Caco-2 (cell line): ENCODE measurements at regions not wholly inside any gene's neighbourhood (a gene's known extent, or its start where the extent isn't known, plus 50 kb on each side); places are given as distances from the start of the nearest gene placed in this dataset.

ENCODE experiments used
- BruUV-seq: library from RNA; stranded (reverse); fragments of 400-500 nt; replicated peaks from 2 replicates; lab custom pipeline; 2021; lab: Mats Ljungman, UMichigan
- CTCF ChIA-PET: fragments of 300-600 bp; sonication (Branson Sonifier 250); formaldehyde crosslinking; loops from one replicate; lab custom pipeline; 2022; ENCODE audit warnings: antibody characterized with exemption; lab: Charles Lee
- POLR2A ChIA-PET: fragments of 300-600 bp; sonication (Branson Sonifier 250); formaldehyde crosslinking; loops from one replicate; lab custom pipeline; 2022; ENCODE audit warnings: antibody characterized with exemption; lab: Charles Lee
- DNase-seq, 2 experiments: peaks; one replicate each; pipeline versions ENCODE4 v3.0.0 to v3.0.0-alpha.2; 2020 to 2022
- H3K27me3 ChIP-seq: replicated peaks from 2 replicates; pipeline ENCODE4 v1.6.0; 2011; ENCODE audit warnings: low read length; ENCODE audit not compliant: control insufficient read depth, insufficient read depth
- H3K36me3 ChIP-seq: 2 replicates; pipeline ENCODE4 v1.5.1; 2011; ENCODE audit warnings: low read length; ENCODE audit not compliant: control insufficient read depth, insufficient read depth
- H3K4me1 ChIP-seq: fragments of 250-450 bp; sonication (Bioruptor Pico); 2 replicates; pipeline ENCODE4 v1.5.1; 2020; ENCODE audit warnings: mild to moderate bottlenecking
- H3K4me3 ChIP-seq: 2 replicates; pipeline ENCODE4 v1.5.1; 2011; ENCODE audit warnings: low read depth, mild to moderate bottlenecking, control low read depth, low read length
- H3K9me3 ChIP-seq: fragments of 250-450 bp; sonication (Bioruptor Pico); 2 replicates; pipeline ENCODE4 v1.5.1; 2020; ENCODE audit warnings: mild to moderate bottlenecking, moderate library complexity
- H3K27ac Mint-ChIP-seq: one replicate; pipeline ENCODE4 v1.8.0; 2022; ENCODE audit warnings: mixed read lengths; ENCODE audit not compliant: unreplicated experiment
- H3K27me3 Mint-ChIP-seq: one replicate; pipeline ENCODE4 v1.8.0; 2022; ENCODE audit warnings: mixed read lengths; ENCODE audit not compliant: insufficient read depth, unreplicated experiment
- H3K36me3 Mint-ChIP-seq: one replicate; pipeline ENCODE4 v1.8.0; 2022; ENCODE audit warnings: mild to moderate bottlenecking, mixed read lengths; ENCODE audit not compliant: insufficient read depth, unreplicated experiment
- H3K4me1 Mint-ChIP-seq: one replicate; pipeline ENCODE4 v1.8.0; 2022; ENCODE audit warnings: low read depth, mixed read lengths; ENCODE audit not compliant: unreplicated experiment
- H3K4me3 Mint-ChIP-seq: one replicate; pipeline ENCODE4 v1.8.0; 2022; ENCODE audit warnings: mild to moderate bottlenecking, moderate library complexity, mixed read lengths; ENCODE audit not compliant: unreplicated experiment
- H3K9me3 Mint-ChIP-seq: one replicate; pipeline ENCODE4 v1.8.0; 2022; ENCODE audit warnings: mixed read lengths; ENCODE audit not compliant: unreplicated experiment
- intact Hi-C: fragments of 100-400 bp; cut with micrococcal nuclease; formaldehyde crosslinking; loops from one replicate; pipeline ENCODE4 v1.10.0; 2022; ENCODE audit not compliant: unreplicated experiment
- TF ChIP-seq, protein P1 (sequence below), 2 experiments: fragments of 200-600 bp in 1 of 2; IDR thresholded peaks; 1 replicate in 1 of 2; 2 replicates in 1 of 2; pipeline versions ENCODE4 v1.5.1 to v1.8.0; 2011 to 2022; ENCODE audit warnings: antibody characterized with exemption in 1 of 2, control low read depth in 1 of 2, inconsistent platforms in 1 of 2, low read depth in 1 of 2, low read length in 1 of 2, mild to moderate bottlenecking in 1 of 2, moderate library complexity in 1 of 2; ENCODE audit not compliant: insufficient read depth in 1 of 2, severe bottlenecking in 1 of 2, unreplicated experiment in 1 of 2

- no peak overlapping the region for H3K27ac Mint-ChIP-seq
- POLR2A ChIA-PET: no interaction called here
- Histone ChIP-seq H3K4me1 (0 out of 2 replicates have a peak, but pooled peaks cover 5% of the 10 kb centered on the region), H3K36me3 (no peaks in the 10 kb centered on the region), H3K27me3 (no peaks in the 10 kb centered on the region), H3K4me3 (no peak overlapping the region), H3K9me3 (no peaks in the 10 kb centered on the region; the same call in 1 of the 2 replicates)
- H3K9me3 Mint-ChIP-seq: no peaks in the 10 kb centered on the region
- DNase-seq: no peak
- H3K4me1 Mint-ChIP-seq: no peaks in the 10 kb centered on the region
- no peaks in the 10 kb centered on the region for H3K27me3 Mint-ChIP-seq
- BruUV-seq: no TSS peak
- intact Hi-C loops: loop anchor here (10.0 kb wide), 1 partner anchor 119 kb away; no protein-coding TSS in a partner anchor
- H3K36me3 Mint-ChIP-seq: no peaks in the 10 kb centered on the region
- TF ChIP-seq, protein P1, sequence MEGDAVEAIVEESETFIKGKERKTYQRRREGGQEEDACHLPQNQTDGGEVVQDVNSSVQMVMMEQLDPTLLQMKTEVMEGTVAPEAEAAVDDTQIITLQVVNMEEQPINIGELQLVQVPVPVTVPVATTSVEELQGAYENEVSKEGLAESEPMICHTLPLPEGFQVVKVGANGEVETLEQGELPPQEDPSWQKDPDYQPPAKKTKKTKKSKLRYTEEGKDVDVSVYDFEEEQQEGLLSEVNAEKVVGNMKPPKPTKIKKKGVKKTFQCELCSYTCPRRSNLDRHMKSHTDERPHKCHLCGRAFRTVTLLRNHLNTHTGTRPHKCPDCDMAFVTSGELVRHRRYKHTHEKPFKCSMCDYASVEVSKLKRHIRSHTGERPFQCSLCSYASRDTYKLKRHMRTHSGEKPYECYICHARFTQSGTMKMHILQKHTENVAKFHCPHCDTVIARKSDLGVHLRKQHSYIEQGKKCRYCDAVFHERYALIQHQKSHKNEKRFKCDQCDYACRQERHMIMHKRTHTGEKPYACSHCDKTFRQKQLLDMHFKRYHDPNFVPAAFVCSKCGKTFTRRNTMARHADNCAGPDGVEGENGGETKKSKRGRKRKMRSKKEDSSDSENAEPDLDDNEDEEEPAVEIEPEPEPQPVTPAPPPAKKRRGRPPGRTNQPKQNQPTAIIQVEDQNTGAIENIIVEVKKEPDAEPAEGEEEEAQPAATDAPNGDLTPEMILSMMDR (IDR thresholded peaks at IDR 0.05; ENCODE audit: insufficient read depth in 1 of 2, low read depth in 1 of 2, low read length in 1 of 2, severe bottlenecking in 1 of 2, unreplicated experiment in 1 of 2): no peak
- CTCF ChIA-PET: no interaction called here
- H3K4me3 Mint-ChIP-seq: no peak overlapping the region
Measured at GRCh38 chr5:143705381-143705780, 106.6 kb upstream of the HMHB1 start.

GRCh38 chr5:143703659-143704058 is 108.3 kb upstream of the HMHB1 start:
- H3K27me3 Mint-ChIP-seq: no peaks in the 10 kb centered on the region
- ChIA-PET POLR2A (no interaction called here), CTCF (no interaction called here)
- H3K36me3 ChIP-seq: no peaks in the 10 kb centered on the region
- BruUV-seq: no TSS peak
- no peaks in the 10 kb centered on the region for H3K4me1 Mint-ChIP-seq
- TF ChIP-seq, protein P1 (IDR thresholded peaks at IDR 0.05; ENCODE audit: insufficient read depth in 1 of 2, low read depth in 1 of 2, low read length in 1 of 2, severe bottlenecking in 1 of 2, unreplicated experiment in 1 of 2): no peak
- intact Hi-C loops: loop anchor here (10.0 kb wide), 1 partner anchor 121 kb away; no protein-coding TSS in a partner anchor
- H3K4me3 Mint-ChIP-seq: no peak overlapping the region
- no peak overlapping the region for H3K27ac Mint-ChIP-seq
- no peak overlapping the region for H3K4me3 ChIP-seq
- no peak for DNase-seq
- no peaks in the 10 kb centered on the region for H3K27me3 ChIP-seq
- H3K4me1 ChIP-seq: 0 out of 2 replicates have a peak, but pooled peaks cover under 1% of the 10 kb centered on the region
- no peaks in the 10 kb centered on the region for H3K36me3 Mint-ChIP-seq
- no peaks in the 10 kb centered on the region; the same call in 1 of the 2 replicates for H3K9me3 ChIP-seq
- no peaks in the 10 kb centered on the region for H3K9me3 Mint-ChIP-seq

DNA sequence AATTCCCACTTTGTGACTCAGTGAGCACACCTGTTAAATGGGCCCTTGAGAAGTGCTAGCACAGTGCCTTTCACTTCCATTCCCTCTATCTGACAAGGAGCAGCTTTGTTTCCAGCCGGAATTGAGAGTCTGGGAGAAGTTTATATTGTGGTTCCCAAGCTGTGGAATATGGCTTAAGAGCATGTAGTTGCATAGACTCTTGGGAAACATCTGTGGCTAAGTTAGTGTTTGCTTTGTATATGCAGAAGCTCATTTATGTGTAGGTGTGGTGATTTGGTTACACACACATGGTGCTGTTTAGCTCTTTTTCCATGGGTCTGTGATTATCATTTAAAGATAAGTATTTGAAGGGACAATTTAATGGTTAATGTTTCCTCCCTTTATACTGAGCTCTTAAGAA is 110.5 kb upstream of the HMHB1 start:
- no peak for DNase-seq
- H3K4me1 ChIP-seq: no peaks in the 10 kb centered on the region
- H3K4me3 ChIP-seq: no peak overlapping the region
- Mint-ChIP-seq H3K27me3 (no peaks in the 10 kb centered on the region), H3K36me3 (no peaks in the 10 kb centered on the region), H3K4me3 (no peak overlapping the region), H3K27ac (no peak overlapping the region), H3K4me1 (no peaks in the 10 kb centered on the region), H3K9me3 (no peaks in the 10 kb centered on the region)
- intact Hi-C loops: loop anchor here (10.0 kb wide), 1 partner anchor 123 kb away; no protein-coding TSS in a partner anchor
- ChIA-PET POLR2A (no interaction called here), CTCF (no interaction called here)
- TF ChIP-seq, protein P1 (IDR thresholded peaks at IDR 0.05; ENCODE audit: insufficient read depth in 1 of 2, low read depth in 1 of 2, low read length in 1 of 2, severe bottlenecking in 1 of 2, unreplicated experiment in 1 of 2): no peak
- BruUV-seq: no TSS peak
- H3K27me3 ChIP-seq: no peaks in the 10 kb centered on the region
- H3K9me3 ChIP-seq: no peaks in the 10 kb centered on the region; the same call in 1 of the 2 replicates
- H3K36me3 ChIP-seq: no peaks in the 10 kb centered on the region
